ENCODE measurements at regions not wholly inside any gene's neighbourhood (a gene's known extent, or its start where the extent isn't known, plus 50 kb on each side); places are given as distances from the start of the nearest gene placed in this dataset.

- no peak for TF ChIP-seq CTCF (IDR thresholded peaks at IDR 0.05)
- no peak for TF ChIP-seq EP300 (IDR thresholded peaks at IDR 0.05)
- TF ChIP-seq POLR2A (IDR thresholded peaks at IDR 0.05), result no peak
Observed at GRCh38 chr6:148059869-148060268, 282.8 kb upstream of the SASH1 start.

Data from tibial nerve (tissue), 4 donors.